ENCODE measurements at regions not wholly inside any gene's neighbourhood (a gene's known extent, or its start where the extent isn't known, plus 50 kb on each side); places are given as distances from the start of the nearest gene placed in this dataset.

GRCh38 chr11:15726893-15727519 is 612.3 kb downstream of the INSC start:
- H3T11ph ChIP-seq (ENCODE audit: low read length) = no peak overlapping the region
- no peak for TF ChIP-seq CTCF (conservative IDR thresholded peaks at IDR 0.05)

More at GRCh38 chr11:15726893-15727519, 612.3 kb downstream of the INSC start:
- Mint-ChIP-seq H3K27ac (no peak overlapping the region), H3K4me1 (peaks cover 17 to 24% of the 10 kb centered on the region in 2 experiments), H3K36me3 (ENCODE audit: insufficient read depth in 1 of 3, low read depth in 3 of 3) (no peaks in the 10 kb centered on the region; a peak in 2 of 7 replicates), H3K27me3 (ENCODE audit: low read depth) (peaks cover 4% of the 10 kb centered on the region; the same call in 1 of the 2 replicates), H3K9me3 (no peaks in the 10 kb centered on the region), H3K4me3 (no peak overlapping the region)
- Histone ChIP-seq H2BK15ac (ENCODE audit: low read depth, low read length) (no peak overlapping the region), H3K4me2 (ENCODE audit: insufficient read depth, insufficient read length, low read length) (no peak overlapping the region), H3K9ac (ENCODE audit: extremely low read depth, insufficient read length, low read length) (no peak overlapping the region), H4K8ac (replicated peaks; ENCODE audit: insufficient read length, low read depth, low read length) (no peak overlapping the region), H2BK5ac (ENCODE audit: insufficient read length, low read length) (no peak overlapping the region), H4K91ac (ENCODE audit: insufficient read length, low read depth, low read length) (no peak overlapping the region), H2BK12ac (ENCODE audit: insufficient read length, low read depth, low read length) (no peak overlapping the region), H3K4ac (ENCODE audit: low read depth, low read length) (no peak overlapping the region), H3K23ac (ENCODE audit: insufficient read length, low read depth, low read length) (no peak overlapping the region), H3K23me2 (ENCODE audit: insufficient read length, low read depth, low read length, poor library complexity, severe bottlenecking) (no peaks in the 10 kb centered on the region), H2AK5ac (ENCODE audit: insufficient read length, low read length) (no peak overlapping the region), H3K27me3 (ENCODE audit: insufficient read depth, low read length) (no peaks in the 10 kb centered on the region), H3K79me2 (ENCODE audit: insufficient read depth, low read length) (no peaks in the 10 kb centered on the region), H3K18ac (ENCODE audit: insufficient read length, low read depth, low read length) (no peak overlapping the region), H3K27ac (ENCODE audit: insufficient read length, low read depth, low read length) (no peak overlapping the region), H4K5ac (ENCODE audit: insufficient read length, low read depth, low read length) (no peak overlapping the region), H2BK20ac (ENCODE audit: low read depth, low read length, poor library complexity, severe bottlenecking) (no peak overlapping the region), H3K9me3 (ENCODE audit: control insufficient read depth, low read depth, low read length) (no peaks in the 10 kb centered on the region), H2AFZ (ENCODE audit: low read length) (no peak overlapping the region), H3K79me1 (ENCODE audit: insufficient read depth, low read depth, low read length, poor library complexity, severe bottlenecking) (no peaks in the 10 kb centered on the region), H3K14ac (ENCODE audit: insufficient read depth, low read length) (no peak overlapping the region), H3K56ac (ENCODE audit: insufficient read length, low read depth, low read length) (no peak overlapping the region), H4K20me1 (ENCODE audit: control insufficient read depth, insufficient read depth, insufficient read length) (no peaks in the 10 kb centered on the region), H2BK120ac (ENCODE audit: low read depth, low read length, poor library complexity, severe bottlenecking) (no peak overlapping the region), H3K4me1 (ENCODE audit: insufficient read depth, low read length) (no peaks in the 10 kb centered on the region)
- no peak for DNase-seq
- WGBS (ENCODE audit: extremely low coverage, insufficient read length, low lambda C conversion rate) = no CpG with 5 or more reads among the region's 2 CpGs

Data from H9 (cell line).